ENCODE measurements at regions not wholly inside any gene's neighbourhood (a gene's known extent, or its start where the extent isn't known, plus 50 kb on each side); places are given as distances from the start of the nearest gene placed in this dataset.

- no peaks in the 10 kb centered on the region for H3K27me3 ChIP-seq (ENCODE audit: insufficient read depth, low read depth)
- no peaks in the 10 kb centered on the region for H4K20me1 ChIP-seq (ENCODE audit: insufficient read depth)
- no peak overlapping the region for H3K4me2 ChIP-seq
- no peak overlapping the region for H3K4me3 ChIP-seq (IDR thresholded peaks at IDR 0.05; ENCODE audit: insufficient read depth, low read depth, low read length)
- H3K4me1 ChIP-seq (ENCODE audit: low read depth, poor library complexity, severe bottlenecking), result no peaks in the 10 kb centered on the region
- TF ChIP-seq, protein P1, sequence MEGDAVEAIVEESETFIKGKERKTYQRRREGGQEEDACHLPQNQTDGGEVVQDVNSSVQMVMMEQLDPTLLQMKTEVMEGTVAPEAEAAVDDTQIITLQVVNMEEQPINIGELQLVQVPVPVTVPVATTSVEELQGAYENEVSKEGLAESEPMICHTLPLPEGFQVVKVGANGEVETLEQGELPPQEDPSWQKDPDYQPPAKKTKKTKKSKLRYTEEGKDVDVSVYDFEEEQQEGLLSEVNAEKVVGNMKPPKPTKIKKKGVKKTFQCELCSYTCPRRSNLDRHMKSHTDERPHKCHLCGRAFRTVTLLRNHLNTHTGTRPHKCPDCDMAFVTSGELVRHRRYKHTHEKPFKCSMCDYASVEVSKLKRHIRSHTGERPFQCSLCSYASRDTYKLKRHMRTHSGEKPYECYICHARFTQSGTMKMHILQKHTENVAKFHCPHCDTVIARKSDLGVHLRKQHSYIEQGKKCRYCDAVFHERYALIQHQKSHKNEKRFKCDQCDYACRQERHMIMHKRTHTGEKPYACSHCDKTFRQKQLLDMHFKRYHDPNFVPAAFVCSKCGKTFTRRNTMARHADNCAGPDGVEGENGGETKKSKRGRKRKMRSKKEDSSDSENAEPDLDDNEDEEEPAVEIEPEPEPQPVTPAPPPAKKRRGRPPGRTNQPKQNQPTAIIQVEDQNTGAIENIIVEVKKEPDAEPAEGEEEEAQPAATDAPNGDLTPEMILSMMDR (conservative IDR thresholded peaks at IDR 0.05; ENCODE audit: low read depth, low read length), result no peak
- H3K36me3 ChIP-seq (ENCODE audit: insufficient read depth), result no peaks in the 10 kb centered on the region
- H3K9ac ChIP-seq, result no peak overlapping the region
- no peak overlapping the region for H2AFZ ChIP-seq (ENCODE audit: low read depth)
- H3K79me2 ChIP-seq (ENCODE audit: insufficient read depth, low read depth), result no peaks in the 10 kb centered on the region
- H3K27ac ChIP-seq, result no peak overlapping the region
Observed at GRCh38 chr12:60176891-60177290, 581.1 kb downstream of the SLC16A7 start.

GRCh38 chr12:60180298-60180697 is 584.5 kb downstream of the SLC16A7 start:
- H3K4me3 ChIP-seq (IDR thresholded peaks at IDR 0.05; ENCODE audit: insufficient read depth, low read depth, low read length), result no peak overlapping the region
- H3K9ac ChIP-seq, result no peak overlapping the region
- H2AFZ ChIP-seq (ENCODE audit: low read depth), result no peak overlapping the region
- H3K27ac ChIP-seq, result no peak overlapping the region
- no peaks in the 10 kb centered on the region for H3K27me3 ChIP-seq (ENCODE audit: insufficient read depth, low read depth)
- no peaks in the 10 kb centered on the region for H3K36me3 ChIP-seq (ENCODE audit: insufficient read depth)
- no peaks in the 10 kb centered on the region for H4K20me1 ChIP-seq (ENCODE audit: insufficient read depth)
- H3K79me2 ChIP-seq (ENCODE audit: insufficient read depth, low read depth), result no peaks in the 10 kb centered on the region
- no peak overlapping the region for H3K4me2 ChIP-seq
- no peaks in the 10 kb centered on the region for H3K4me1 ChIP-seq (ENCODE audit: low read depth, poor library complexity, severe bottlenecking)
- TF ChIP-seq, protein P1 (conservative IDR thresholded peaks at IDR 0.05; ENCODE audit: low read depth, low read length), result no peak

DNA sequence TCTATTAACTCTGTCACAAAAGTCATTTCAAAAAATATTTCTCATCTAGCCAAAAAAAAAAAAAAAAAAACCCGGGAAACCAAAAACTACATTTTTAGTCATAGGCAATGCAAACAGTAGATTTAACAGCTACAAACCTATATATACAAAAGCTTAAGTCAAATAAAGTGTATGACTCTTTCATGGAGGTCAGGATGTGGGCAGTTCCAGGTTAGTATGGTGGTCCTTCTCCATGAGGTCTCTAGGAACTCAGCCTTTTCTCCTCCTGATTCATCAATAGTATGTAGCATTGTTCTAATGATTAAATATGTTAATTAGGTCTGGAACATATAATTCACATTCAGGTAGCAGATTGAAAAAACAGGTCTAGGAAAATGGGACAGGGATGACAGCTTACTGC is 586.5 kb downstream of the SLC16A7 start:
- H4K20me1 ChIP-seq (ENCODE audit: insufficient read depth), result no peaks in the 10 kb centered on the region
- no peak overlapping the region for H3K27ac ChIP-seq
- no peak overlapping the region for H3K4me3 ChIP-seq (IDR thresholded peaks at IDR 0.05; ENCODE audit: insufficient read depth, low read depth, low read length)
- no peaks in the 10 kb centered on the region for H3K27me3 ChIP-seq (ENCODE audit: insufficient read depth, low read depth)
- TF ChIP-seq, protein P1 (conservative IDR thresholded peaks at IDR 0.05; ENCODE audit: low read depth, low read length), result no peak
- H2AFZ ChIP-seq (ENCODE audit: low read depth), result no peak overlapping the region
- H3K79me2 ChIP-seq (ENCODE audit: insufficient read depth, low read depth), result no peaks in the 10 kb centered on the region
- H3K9ac ChIP-seq, result no peak overlapping the region
- H3K4me2 ChIP-seq, result no peak overlapping the region
- H3K4me1 ChIP-seq (ENCODE audit: low read depth, poor library complexity, severe bottlenecking), result no peaks in the 10 kb centered on the region
- H3K36me3 ChIP-seq (ENCODE audit: insufficient read depth), result no peaks in the 10 kb centered on the region

GRCh38 chr12:60184096-60184495 is 588.3 kb downstream of the SLC16A7 start:
- Histone ChIP-seq H3K9ac (no peak overlapping the region), H3K27me3 (ENCODE audit: insufficient read depth, low read depth) (no peaks in the 10 kb centered on the region), H3K4me3 (IDR thresholded peaks at IDR 0.05; ENCODE audit: insufficient read depth, low read depth, low read length) (no peak overlapping the region), H3K4me1 (ENCODE audit: low read depth, poor library complexity, severe bottlenecking) (no peaks in the 10 kb centered on the region), H2AFZ (ENCODE audit: low read depth) (no peak overlapping the region), H4K20me1 (ENCODE audit: insufficient read depth) (no peaks in the 10 kb centered on the region), H3K27ac (no peak overlapping the region), H3K4me2 (no peak overlapping the region), H3K79me2 (ENCODE audit: insufficient read depth, low read depth) (no peaks in the 10 kb centered on the region), H3K36me3 (ENCODE audit: insufficient read depth) (no peaks in the 10 kb centered on the region)
- TF ChIP-seq, protein P1 (conservative IDR thresholded peaks at IDR 0.05; ENCODE audit: low read depth, low read length), result no peak
